ENCODE measurements at regions not wholly inside any gene's neighbourhood (a gene's known extent, or its start where the extent isn't known, plus 50 kb on each side); places are given as distances from the start of the nearest gene placed in this dataset.

DNA sequence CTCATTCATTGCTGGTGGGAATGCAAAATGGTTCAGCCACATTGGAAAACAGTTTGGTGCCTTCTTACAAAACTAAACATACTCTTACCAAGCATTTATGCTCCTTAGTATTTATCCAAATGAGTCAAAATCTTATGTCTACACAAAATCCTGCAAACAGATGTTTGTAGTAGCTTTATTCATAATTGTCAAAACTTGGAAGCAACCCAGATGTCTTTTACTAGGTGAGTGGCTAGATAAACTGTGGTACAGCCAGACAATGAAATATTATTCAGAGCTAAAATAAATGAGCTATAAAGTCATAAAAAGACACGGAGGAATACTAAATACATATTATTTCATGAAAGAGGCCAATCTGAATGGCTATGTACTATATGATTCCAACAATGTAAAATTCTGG lies 709.5 kb downstream of the NSUN3 start:
- Histone ChIP-seq H2AFZ (ENCODE audit: insufficient read depth, low read depth, low read length, poor library complexity, severe bottlenecking) (no peak overlapping the region), H4K20me1 (ENCODE audit: insufficient read depth, low read length) (no peaks in the 10 kb centered on the region), H3K9ac (ENCODE audit: insufficient read depth, low read length, poor library complexity, severe bottlenecking) (no peak overlapping the region), H3K4me1 (ENCODE audit: control insufficient read depth in 1 of 2, insufficient read depth in 2 of 2, low read length in 2 of 2) (no peaks in the 10 kb centered on the region), H3K79me2 (ENCODE audit: insufficient read depth, low read length) (no peaks in the 10 kb centered on the region), H3K36me3 (replicated peaks in 1 of 2; ENCODE audit: control insufficient read depth in 1 of 2, insufficient read depth in 2 of 2, low read length in 2 of 2) (no peaks in the 10 kb centered on the region), H3K27ac (ENCODE audit: low read depth in 1 of 2, low read length in 2 of 2) (no peak overlapping the region), H3K4me2 (replicated peaks; ENCODE audit: extremely low read depth, low read length, poor library complexity, severe bottlenecking) (no peak overlapping the region), H3K9me3 (replicated peaks in 1 of 2; ENCODE audit: control insufficient read depth in 1 of 2, insufficient read depth in 1 of 2, low read length in 2 of 2) (peaks cover 0 to 2% of the 10 kb centered on the region in 2 donors), H3K27me3 (ENCODE audit: control insufficient read depth in 2 of 2, insufficient read depth in 2 of 2, low read length in 2 of 2) (no peaks in the 10 kb centered on the region), H3K4me3 (replicated peaks in 1 of 3; ENCODE audit: low read depth in 2 of 3, low read length in 3 of 3) (no peak overlapping the region)
- WGBS (ENCODE audit: insufficient coverage), result no CpG with 5 or more reads among the region's 1 CpG
- Mint-ChIP-seq H3K36me3 (no peaks in the 10 kb centered on the region), H3K4me3 (no peak overlapping the region), H3K27ac (no peak overlapping the region), H3K4me1 (no peaks in the 10 kb centered on the region), H3K27me3 (ENCODE audit: low read depth in 3 of 3) (no peaks in the 10 kb centered on the region), H3K9me3 (peaks cover 0 to 4% (median 0%) of the 10 kb centered on the region in 7 donors)
- TF ChIP-seq, protein P1, sequence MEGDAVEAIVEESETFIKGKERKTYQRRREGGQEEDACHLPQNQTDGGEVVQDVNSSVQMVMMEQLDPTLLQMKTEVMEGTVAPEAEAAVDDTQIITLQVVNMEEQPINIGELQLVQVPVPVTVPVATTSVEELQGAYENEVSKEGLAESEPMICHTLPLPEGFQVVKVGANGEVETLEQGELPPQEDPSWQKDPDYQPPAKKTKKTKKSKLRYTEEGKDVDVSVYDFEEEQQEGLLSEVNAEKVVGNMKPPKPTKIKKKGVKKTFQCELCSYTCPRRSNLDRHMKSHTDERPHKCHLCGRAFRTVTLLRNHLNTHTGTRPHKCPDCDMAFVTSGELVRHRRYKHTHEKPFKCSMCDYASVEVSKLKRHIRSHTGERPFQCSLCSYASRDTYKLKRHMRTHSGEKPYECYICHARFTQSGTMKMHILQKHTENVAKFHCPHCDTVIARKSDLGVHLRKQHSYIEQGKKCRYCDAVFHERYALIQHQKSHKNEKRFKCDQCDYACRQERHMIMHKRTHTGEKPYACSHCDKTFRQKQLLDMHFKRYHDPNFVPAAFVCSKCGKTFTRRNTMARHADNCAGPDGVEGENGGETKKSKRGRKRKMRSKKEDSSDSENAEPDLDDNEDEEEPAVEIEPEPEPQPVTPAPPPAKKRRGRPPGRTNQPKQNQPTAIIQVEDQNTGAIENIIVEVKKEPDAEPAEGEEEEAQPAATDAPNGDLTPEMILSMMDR (IDR thresholded peaks at IDR 0.05), result no peak
- intact Hi-C loops (cut with micrococcal nuclease), result no loop called here
- no peak for DNase-seq

DNA sequence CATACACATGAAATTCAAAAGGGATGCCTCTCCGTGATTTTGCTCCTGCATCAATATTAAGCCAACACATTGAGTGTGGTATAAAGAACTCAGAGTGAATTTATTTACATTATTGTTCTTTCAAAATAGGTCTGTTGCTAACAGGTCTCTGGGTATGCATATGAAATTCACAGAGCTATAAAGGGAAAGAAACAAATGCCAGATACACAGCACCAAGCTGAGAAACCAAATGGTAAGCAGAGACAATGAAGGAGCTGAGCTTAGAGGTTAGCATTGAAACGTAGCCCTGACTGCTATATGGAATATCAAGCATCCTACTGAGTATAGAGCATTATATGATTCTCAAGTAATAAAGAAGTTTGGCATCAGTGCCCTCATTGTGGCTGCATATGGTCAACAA lies 712.9 kb downstream of the NSUN3 start:
- Histone ChIP-seq H3K27me3 (ENCODE audit: control insufficient read depth in 2 of 2, insufficient read depth in 2 of 2, low read length in 2 of 2) (no peaks in the 10 kb centered on the region), H3K27ac (ENCODE audit: low read depth in 1 of 2, low read length in 2 of 2) (no peak overlapping the region), H3K36me3 (replicated peaks in 1 of 2; ENCODE audit: control insufficient read depth in 1 of 2, insufficient read depth in 2 of 2, low read length in 2 of 2) (no peaks in the 10 kb centered on the region), H3K79me2 (ENCODE audit: insufficient read depth, low read length) (no peaks in the 10 kb centered on the region), H4K20me1 (ENCODE audit: insufficient read depth, low read length) (no peaks in the 10 kb centered on the region), H3K9ac (ENCODE audit: insufficient read depth, low read length, poor library complexity, severe bottlenecking) (no peak overlapping the region), H3K4me2 (replicated peaks; ENCODE audit: extremely low read depth, low read length, poor library complexity, severe bottlenecking) (no peak overlapping the region), H3K4me3 (replicated peaks in 1 of 3; ENCODE audit: low read depth in 2 of 3, low read length in 3 of 3) (no peak overlapping the region), H3K4me1 (ENCODE audit: control insufficient read depth in 1 of 2, insufficient read depth in 2 of 2, low read length in 2 of 2) (no peaks in the 10 kb centered on the region), H2AFZ (ENCODE audit: insufficient read depth, low read depth, low read length, poor library complexity, severe bottlenecking) (no peak overlapping the region), H3K9me3 (replicated peaks in 1 of 2; ENCODE audit: control insufficient read depth in 1 of 2, insufficient read depth in 1 of 2, low read length in 2 of 2) (peaks cover 0 to 2% of the 10 kb centered on the region in 2 donors)
- Mint-ChIP-seq H3K36me3 (no peaks in the 10 kb centered on the region), H3K4me3 (no peak overlapping the region), H3K27ac (no peak overlapping the region), H3K27me3 (ENCODE audit: low read depth in 3 of 3) (no peaks in the 10 kb centered on the region), H3K9me3 (peaks cover 0 to 4% (median 0%) of the 10 kb centered on the region in 7 donors), H3K4me1 (no peaks in the 10 kb centered on the region)
- TF ChIP-seq, protein P1 (IDR thresholded peaks at IDR 0.05), result no peak
- no CpG with 5 or more reads among the region's 2 CpGs for WGBS (ENCODE audit: insufficient coverage)
- intact Hi-C loops (cut with micrococcal nuclease), result no loop called here
- no peak for DNase-seq

Measured in CD14-positive monocyte (primary cell).